ENCODE measurements at regions not wholly inside any gene's neighbourhood (a gene's known extent, or its start where the extent isn't known, plus 50 kb on each side); places are given as distances from the start of the nearest gene placed in this dataset.

GRCh38 chr16:85395913-85396878, 216.9 kb upstream of the GSE1 start:
- no peak overlapping the region for H3K27ac Mint-ChIP-seq

GRCh38 chr16:85396879-85397871, 215.9 kb upstream of the GSE1 start:
- ATAC-seq (ENCODE audit: low read depth in 2 of 2) (no peak), DNase-seq (no peak)
- Mint-ChIP-seq H3K27me3 (peaks cover 12 to 32% (median 13%) of the 10 kb centered on the region in 3 donors), H3K9me3 (no peaks in the 10 kb centered on the region), H3K4me3 (no peak overlapping the region), H3K27ac (no peak overlapping the region), H3K4me1 (peaks cover 0 to 4% (median 3%) of the 10 kb centered on the region in 3 donors), H3K36me3 (no peaks in the 10 kb centered on the region)

More at GRCh38 chr16:85395913-85396878, 216.9 kb upstream of the GSE1 start:
- Mint-ChIP-seq H3K36me3 (no peaks in the 10 kb centered on the region), H3K27me3 (peaks cover 12 to 32% (median 15%) of the 10 kb centered on the region in 3 donors), H3K9me3 (no peaks in the 10 kb centered on the region), H3K4me1 (peaks cover 0 to 4% (median 3%) of the 10 kb centered on the region in 3 donors), H3K4me3 (no peak overlapping the region)
- ATAC-seq (ENCODE audit: low read depth in 2 of 2): no peak
- no peak for DNase-seq

- H3K9me3 Mint-ChIP-seq: no peaks in the 10 kb centered on the region
- peaks cover 8 to 32% (median 12%) of the 10 kb centered on the region in 3 donors for H3K27me3 Mint-ChIP-seq
- DNase-seq (no peak), ATAC-seq (ENCODE audit: low read depth in 2 of 2) (no peak)
- H3K4me1 Mint-ChIP-seq: peaks cover 0 to 4% (median 3%) of the 10 kb centered on the region in 3 donors
- H3K27ac Mint-ChIP-seq: no peak overlapping the region
- H3K4me3 Mint-ChIP-seq: no peak overlapping the region
- no peaks in the 10 kb centered on the region for H3K36me3 Mint-ChIP-seq
Measured at GRCh38 chr16:85398050-85398451, 215.1 kb upstream of the GSE1 start.

GRCh38 chr16:85398688-85399582, 214.2 kb upstream of the GSE1 start:
- H3K36me3 Mint-ChIP-seq: no peaks in the 10 kb centered on the region
- H3K9me3 Mint-ChIP-seq: no peaks in the 10 kb centered on the region
- peak overlapping the region in 1 of 6 donors; percentile 56 for H3K27ac Mint-ChIP-seq
- peaks cover 8 to 32% (median 12%) of the 10 kb centered on the region in 3 donors for H3K27me3 Mint-ChIP-seq
- no peak overlapping the region for H3K4me3 Mint-ChIP-seq
- ATAC-seq (ENCODE audit: low read depth in 2 of 2) (no peak), DNase-seq (no peak)
- peaks cover 0 to 3% (median 3%) of the 10 kb centered on the region in 3 donors for H3K4me1 Mint-ChIP-seq

GRCh38 chr16:85399583-85400284, 213.4 kb upstream of the GSE1 start:
- Mint-ChIP-seq H3K4me1 (peaks cover 0 to 3% (median 0%) of the 10 kb centered on the region in 3 donors), H3K27ac (no peak overlapping the region), H3K36me3 (no peaks in the 10 kb centered on the region), H3K27me3 (peaks cover 8 to 25% (median 8%) of the 10 kb centered on the region in 3 donors), H3K9me3 (no peaks in the 10 kb centered on the region), H3K4me3 (no peak overlapping the region)
- no peak for ATAC-seq (ENCODE audit: low read depth in 2 of 2)
- no peak for DNase-seq

- Mint-ChIP-seq H3K36me3 (no peaks in the 10 kb centered on the region), H3K4me3 (no peak overlapping the region), H3K27ac (no peak overlapping the region), H3K9me3 (no peaks in the 10 kb centered on the region), H3K27me3 (peaks cover 0 to 17% (median 8%) of the 10 kb centered on the region in 3 donors), H3K4me1 (peaks cover 0 to 3% (median 0%) of the 10 kb centered on the region in 3 donors)
- DNase-seq (no peak), ATAC-seq (ENCODE audit: low read depth in 2 of 2) (no peak)
Measured at GRCh38 chr16:85400305-85401205, 212.6 kb upstream of the GSE1 start.

GRCh38 chr16:85401370-85401916, 211.7 kb upstream of the GSE1 start:
- ATAC-seq (ENCODE audit: low read depth in 2 of 2): no peak
- Mint-ChIP-seq H3K9me3 (no peaks in the 10 kb centered on the region), H3K27me3 (peaks cover 0 to 15% (median 8%) of the 10 kb centered on the region in 3 donors), H3K4me1 (peaks cover 0 to 3% (median 0%) of the 10 kb centered on the region in 3 donors), H3K36me3 (no peaks in the 10 kb centered on the region), H3K27ac (no peak overlapping the region), H3K4me3 (no peak overlapping the region)
- DNase-seq: no peak

GRCh38 chr16:85401917-85402766, 211.0 kb upstream of the GSE1 start:
- H3K36me3 Mint-ChIP-seq: no peaks in the 10 kb centered on the region
- no peak for DNase-seq
- H3K27me3 Mint-ChIP-seq: peaks cover 0 to 8% (median 4%) of the 10 kb centered on the region in 3 donors
- no peaks in the 10 kb centered on the region for H3K4me1 Mint-ChIP-seq
- H3K27ac Mint-ChIP-seq: no peak overlapping the region
- H3K4me3 Mint-ChIP-seq: peak overlapping the region in 1 of 8 donors; percentile 19
- ATAC-seq (ENCODE audit: low read depth in 2 of 2): no peak
- H3K9me3 Mint-ChIP-seq: no peaks in the 10 kb centered on the region

GRCh38 chr16:85402910-85403692, 210.0 kb upstream of the GSE1 start:
- H3K4me1 Mint-ChIP-seq: no peaks in the 10 kb centered on the region
- no peak overlapping the region for H3K27ac Mint-ChIP-seq
- H3K9me3 Mint-ChIP-seq: no peaks in the 10 kb centered on the region
- DNase-seq (no peak), ATAC-seq (ENCODE audit: low read depth in 2 of 2) (no peak)
- no peak overlapping the region for H3K4me3 Mint-ChIP-seq
- peaks cover 0 to 4% (median 3%) of the 10 kb centered on the region in 3 donors for H3K27me3 Mint-ChIP-seq
- no peaks in the 10 kb centered on the region for H3K36me3 Mint-ChIP-seq

- Mint-ChIP-seq H3K4me1 (no peaks in the 10 kb centered on the region), H3K9me3 (no peaks in the 10 kb centered on the region), H3K4me3 (no peak overlapping the region), H3K36me3 (no peaks in the 10 kb centered on the region), H3K27ac (no peak overlapping the region), H3K27me3 (no peaks in the 10 kb centered on the region)
- DNase-seq (no peak), ATAC-seq (ENCODE audit: low read depth in 2 of 2) (no peak)
Measured at GRCh38 chr16:85403693-85404092, 209.4 kb upstream of the GSE1 start.

Measured in naive B cell (primary cell).